Effector CD8-positive, alpha-beta T cell (primary cell): ENCODE measurements at regions not wholly inside any gene's neighbourhood (a gene's known extent, or its start where the extent isn't known, plus 50 kb on each side); places are given as distances from the start of the nearest gene placed in this dataset.

Source experiments
- DNase-seq: peaks from one replicate; lab custom pipeline; 2025; lab: John Stamatoyannopoulos, UW

- no peak for DNase-seq
These were observed 235.1 kb upstream of the CXCL12 start for GRCh38 chr10:44619975-44620374.

GRCh38 chr10:44627591-44628354 is 242.9 kb upstream of the CXCL12 start:
- no peak for DNase-seq

GRCh38 chr10:44628921-44629320 is 244.0 kb upstream of the CXCL12 start:
- DNase-seq = no peak

GRCh38 chr10:44635176-44635575 is 250.3 kb upstream of the CXCL12 start:
- DNase-seq = no peak

GRCh38 chr10:44636625-44637024 is 251.7 kb upstream of the CXCL12 start:
- DNase-seq = no peak

- no peak for DNase-seq
These were observed 255.5 kb upstream of the CXCL12 start for GRCh38 chr10:44640429-44640828.

DNA sequence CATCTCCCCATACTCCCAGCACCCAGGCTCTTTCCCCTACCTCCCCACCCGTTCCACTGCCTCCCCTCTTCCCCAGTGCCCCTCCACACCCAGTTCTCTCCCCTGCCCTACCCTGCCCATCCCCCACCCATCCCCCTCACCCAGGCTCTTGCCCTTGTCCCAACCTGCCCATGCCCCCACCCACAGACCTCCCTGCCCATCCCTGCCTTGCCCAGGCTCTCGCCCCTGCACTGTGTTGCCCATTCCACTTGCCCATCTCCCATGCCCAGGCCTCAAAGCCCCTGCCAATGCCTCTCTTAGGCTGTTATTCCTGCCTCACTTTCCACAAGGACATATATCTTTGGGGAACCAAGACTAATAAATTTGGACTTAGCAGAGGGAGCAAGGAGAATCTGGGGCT is 262.6 kb upstream of the CXCL12 start:
- DNase-seq = no peak

DNA sequence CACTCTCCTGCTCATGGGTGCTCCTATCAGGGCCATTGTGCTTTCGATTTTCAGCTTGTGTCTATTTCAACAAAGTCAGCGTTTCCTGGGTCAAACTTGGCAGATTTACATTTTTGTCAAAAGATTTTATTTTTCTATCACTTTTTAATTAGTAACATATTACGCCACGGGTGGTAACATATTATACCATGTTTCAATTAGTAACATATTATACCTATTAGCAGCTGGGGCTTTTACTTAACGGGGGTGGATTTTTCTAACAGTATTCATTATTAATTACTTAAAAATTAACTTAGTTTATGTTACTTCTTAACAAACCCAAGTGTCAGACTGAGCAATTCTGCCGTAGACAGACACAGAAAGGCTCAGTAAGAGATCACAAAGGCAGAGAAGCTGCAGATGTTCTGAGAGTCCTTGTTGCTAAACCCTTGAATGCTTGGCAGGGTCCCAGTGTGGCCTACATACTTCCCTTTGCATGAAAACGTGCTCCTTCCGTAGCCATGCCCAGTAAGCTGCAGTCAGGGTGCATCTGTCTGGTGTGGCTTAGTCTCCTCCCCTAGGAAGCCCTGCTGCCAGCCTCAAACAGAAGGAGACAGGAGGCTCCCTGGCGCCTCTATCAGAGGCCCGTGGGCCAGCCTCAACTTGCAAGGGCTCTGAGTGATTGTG is 263.1 kb upstream of the CXCL12 start:
- DNase-seq = no peak

DNA sequence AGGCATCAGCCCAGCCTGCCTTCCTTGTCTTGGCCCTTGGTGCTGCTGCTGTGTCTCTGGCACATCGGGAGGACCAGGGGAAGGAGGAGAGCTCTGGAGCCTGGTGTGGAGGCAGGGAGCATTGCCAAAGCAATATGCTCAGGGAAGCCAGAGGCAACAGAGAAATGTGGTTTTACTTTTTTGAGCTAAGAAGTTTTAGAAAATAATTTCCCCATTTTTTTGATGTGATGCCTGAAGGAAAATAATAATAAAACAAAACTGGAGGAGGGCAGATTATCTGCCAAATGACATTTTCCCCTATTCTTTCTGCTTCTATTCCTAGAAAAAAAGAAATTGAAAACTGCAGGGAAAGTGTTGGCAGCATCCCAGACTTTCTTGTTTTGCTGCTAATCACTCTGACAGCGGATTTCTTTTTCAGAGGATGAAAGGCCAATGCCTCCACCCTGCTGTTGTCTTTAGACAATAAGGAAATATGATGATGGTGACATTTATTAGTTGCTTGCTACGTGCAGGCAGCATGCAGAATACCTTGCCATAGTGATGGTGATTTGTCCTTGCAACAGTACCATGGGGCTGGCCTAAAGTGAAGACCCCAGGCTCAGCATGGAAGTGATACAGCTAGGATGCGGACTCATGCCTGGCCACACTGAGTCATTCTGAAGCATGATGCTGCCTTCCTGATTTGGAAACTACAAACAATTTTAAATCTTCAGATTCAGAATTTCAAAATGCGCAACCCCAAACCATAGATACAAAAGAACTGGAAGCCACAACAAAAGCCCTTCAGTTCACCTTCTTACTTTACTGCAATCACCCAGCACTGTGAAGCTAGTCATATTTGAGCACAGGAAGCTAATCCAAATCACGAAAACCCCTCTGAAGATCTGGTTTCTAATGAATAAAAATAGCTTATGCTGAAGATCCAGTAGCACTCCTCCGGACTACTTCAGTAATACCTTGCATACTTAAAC is 260.2 kb upstream of the TMEM72 start:
- no peak for DNase-seq

DNA sequence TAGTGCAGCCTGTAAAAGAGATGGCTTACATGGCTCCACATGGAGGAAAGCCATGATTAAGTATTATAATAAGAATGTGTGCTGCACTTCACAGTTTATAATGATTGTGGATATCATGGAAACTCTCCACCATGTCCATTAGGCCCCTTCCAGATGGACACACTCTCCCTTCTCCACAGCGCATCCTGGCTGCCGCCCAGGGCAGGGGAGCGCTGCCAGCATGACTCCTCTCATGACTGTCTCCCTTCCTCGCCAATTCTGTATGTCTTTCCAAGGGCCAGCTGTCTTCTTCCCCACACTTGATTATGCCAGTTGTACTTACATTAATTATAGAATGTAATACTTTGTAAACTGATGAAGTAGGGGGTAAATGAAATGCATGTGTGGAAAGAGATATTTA is 259.3 kb upstream of the TMEM72 start:
- DNase-seq = no peak

DNA sequence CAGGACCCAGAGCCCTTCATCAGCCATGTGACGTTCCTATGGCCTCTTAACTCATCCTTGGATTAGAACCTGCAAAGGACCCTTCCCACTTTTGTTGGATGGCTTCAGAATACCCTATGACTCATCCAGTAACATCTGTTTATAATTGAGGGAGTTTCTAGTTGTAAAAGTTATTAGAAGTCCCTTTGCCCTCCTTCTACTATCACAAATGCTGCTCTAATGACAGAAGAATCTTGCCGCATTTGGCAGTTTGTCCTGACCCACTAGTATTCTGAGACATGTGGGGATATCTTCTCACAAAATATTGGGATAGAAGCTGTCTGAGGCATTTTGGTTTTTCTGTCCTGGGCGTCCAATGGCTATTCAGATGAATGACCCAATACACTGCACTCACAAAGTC is 251.8 kb upstream of the TMEM72 start:
- DNase-seq = no peak

GRCh38 chr10:44660271-44660670 is 250.9 kb upstream of the TMEM72 start:
- no peak for DNase-seq

GRCh38 chr10:44662051-44662450 is 249.1 kb upstream of the TMEM72 start:
- DNase-seq = no peak

DNA sequence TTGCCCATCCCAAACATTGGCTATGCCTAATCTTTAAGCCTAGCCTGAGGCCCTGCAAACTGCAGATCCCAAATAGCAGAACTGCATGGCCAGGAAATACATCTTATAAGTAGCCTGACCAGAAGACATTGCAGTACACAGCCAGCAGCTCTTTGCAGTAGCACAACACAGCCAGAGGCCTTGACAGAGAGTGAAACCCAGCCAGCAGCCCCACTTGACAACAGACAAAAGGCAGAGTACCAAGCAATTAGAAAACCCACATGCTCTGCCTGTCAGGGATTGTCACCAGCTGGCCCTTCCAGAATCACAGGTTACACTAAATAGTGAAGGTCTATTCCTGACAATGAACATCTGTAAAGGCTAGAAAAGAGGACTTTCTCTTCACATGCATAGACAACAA is 242.8 kb upstream of the TMEM72 start:
- DNase-seq = no peak

DNA sequence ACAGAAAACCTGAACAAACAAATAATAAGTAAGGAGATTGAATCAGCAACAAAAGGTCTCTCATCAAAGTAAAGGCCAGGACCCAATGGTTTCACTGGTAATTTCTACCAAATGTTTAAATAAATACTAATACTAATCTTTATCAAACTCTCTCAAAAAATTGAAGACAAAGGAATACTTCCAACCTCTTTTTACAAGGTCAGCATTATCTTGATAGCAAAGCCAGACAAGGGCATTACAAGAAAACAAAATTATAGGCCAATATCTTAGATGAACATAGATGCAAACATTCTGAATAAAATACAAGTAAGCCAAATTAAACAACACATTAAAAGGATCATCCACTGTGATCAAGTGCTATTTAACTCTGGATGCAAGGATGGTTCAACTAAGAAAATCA is 239.8 kb upstream of the TMEM72 start:
- DNase-seq = no peak

- no peak for DNase-seq
These were observed 237.7 kb upstream of the TMEM72 start for GRCh38 chr10:44673245-44673983.

DNA sequence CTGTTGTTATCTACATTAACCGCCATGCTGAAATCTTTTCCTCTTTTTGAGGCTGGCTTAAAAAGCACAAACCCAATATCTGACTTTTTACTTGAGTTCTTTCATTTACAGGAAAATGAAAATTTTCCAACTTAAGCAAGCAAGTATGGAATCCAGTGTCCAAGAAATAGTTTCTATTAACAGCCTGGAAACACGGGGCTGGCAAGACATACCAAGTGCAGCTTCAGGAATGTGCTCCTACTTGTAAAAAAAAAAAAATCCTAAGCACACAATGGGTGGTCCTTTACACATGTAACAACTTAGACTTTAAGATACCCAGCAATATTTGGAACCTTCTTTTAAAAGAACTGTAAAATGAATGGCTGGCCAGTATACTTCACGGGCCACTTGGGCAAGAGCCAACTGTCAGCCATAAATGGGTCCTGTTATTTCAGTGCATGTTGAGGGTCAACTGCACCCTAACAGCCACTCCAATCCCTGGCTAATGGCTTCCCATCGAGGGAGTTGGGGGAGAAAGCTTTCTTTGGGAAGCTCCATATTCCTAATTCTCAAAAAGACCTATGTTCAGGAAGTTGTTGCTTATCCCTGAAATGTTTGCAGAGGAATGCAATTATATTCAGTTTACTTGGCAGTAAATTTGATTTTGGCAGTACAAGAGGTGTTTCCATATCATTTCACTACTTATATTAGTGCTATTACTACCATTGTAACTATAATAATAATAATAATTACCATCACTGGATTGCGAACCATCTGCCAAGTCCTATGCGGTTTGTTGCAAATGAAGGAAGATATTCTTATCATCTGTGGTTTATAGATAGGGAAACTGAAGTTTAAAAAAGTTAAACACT is 236.4 kb upstream of the TMEM72 start:
- no peak for DNase-seq

- DNase-seq = no peak
These were observed 235.7 kb upstream of the TMEM72 start for GRCh38 chr10:44675387-44675874.

DNA sequence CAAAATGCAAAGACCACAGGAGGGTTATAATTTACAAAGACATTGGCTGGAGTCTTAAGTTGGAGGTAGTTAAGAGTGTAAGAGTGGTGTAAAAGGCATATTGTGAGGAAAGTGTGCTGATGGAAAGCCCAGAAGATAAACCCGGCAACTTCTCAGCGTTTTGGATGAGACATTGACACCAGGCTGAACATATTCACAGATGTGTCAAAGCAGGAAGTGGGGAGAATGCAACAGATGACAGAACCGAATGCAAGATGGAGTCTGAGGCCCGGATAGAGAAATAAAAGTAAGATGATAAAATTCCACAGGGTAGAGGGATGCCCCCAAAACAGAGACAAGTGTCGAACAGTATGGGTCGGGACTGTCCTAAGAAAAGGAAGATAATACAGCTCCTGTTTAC is 230.4 kb upstream of the TMEM72 start:
- no peak for DNase-seq

DNA sequence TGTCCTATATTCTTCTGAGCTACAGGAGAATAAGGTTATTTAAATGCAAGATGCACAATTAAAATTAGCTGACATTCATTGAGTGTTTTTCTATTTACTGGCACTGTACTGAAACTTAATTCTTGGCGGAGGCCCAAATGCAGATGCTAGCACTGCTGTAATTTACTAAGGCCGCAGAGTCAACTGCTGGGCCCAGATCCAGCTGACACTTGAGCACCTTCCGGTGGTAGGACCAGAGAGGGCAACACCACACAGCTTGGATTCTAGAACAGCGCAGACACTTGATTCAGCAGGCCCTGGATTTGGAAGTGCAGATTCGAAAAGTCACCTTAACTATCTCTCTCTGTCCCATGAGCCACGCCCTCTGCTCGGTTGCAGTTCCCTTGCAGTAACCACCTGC is 228.6 kb upstream of the TMEM72 start:
- DNase-seq = no peak

GRCh38 chr10:44684661-44685060 is 226.5 kb upstream of the TMEM72 start:
- DNase-seq = no peak
